PC-9 (cell line): ENCODE measurements at regions not wholly inside any gene's neighbourhood (a gene's known extent, or its start where the extent isn't known, plus 50 kb on each side); places are given as distances from the start of the nearest gene placed in this dataset.

Experiments used
- BruUV-seq: library from RNA; stranded (reverse); fragments of 400-500 nt; replicated peaks from 2 replicates; lab custom pipeline; 2021; lab: Mats Ljungman, UMichigan
- CTCF ChIA-PET: fragments of 300-600 bp; sonication (Branson Sonifier 250); formaldehyde crosslinking; loops from one replicate; lab custom pipeline; 2022; ENCODE audit warnings: antibody characterized with exemption; lab: Charles Lee
- POLR2A ChIA-PET: fragments of 300-600 bp; sonication (Branson Sonifier 250); formaldehyde crosslinking; loops from one replicate; lab custom pipeline; 2022; ENCODE audit warnings: antibody characterized with exemption; ENCODE audit not compliant: unreplicated experiment; lab: Charles Lee
- DNase-seq, 2 experiments: peaks; one replicate each; pipeline versions ENCODE4 v3.0.0 to v3.0.0-alpha.2; 2015 to 2022; ENCODE audit warnings: mixed read lengths in 1 of 2
- H2AFZ ChIP-seq: fragments of 200-600 bp; sonication (generic); 2 replicates; pipeline ENCODE4 v1.8.1; 2017; ENCODE audit warnings: antibody characterized with exemption
- H3F3A ChIP-seq: fragments of 200-600 bp; sonication (generic); 2 replicates; pipeline ENCODE4 v1.8.1; 2017; ENCODE audit warnings: antibody characterized with exemption, mild to moderate bottlenecking, low read depth; ENCODE audit not compliant: insufficient read depth
- H3K27ac ChIP-seq: fragments of 200-600 bp; sonication (generic); 2 replicates; pipeline ENCODE4 v1.6.1; 2016; ENCODE audit warnings: mixed run types
- H3K27me3 ChIP-seq: fragments of 200-600 bp; sonication (generic); 2 replicates; pipeline ENCODE4 v1.6.1; 2016; ENCODE audit warnings: low read depth, mixed run types; ENCODE audit not compliant: insufficient read depth
- H3K36me3 ChIP-seq: fragments of 200-600 bp; sonication (generic); 2 replicates; pipeline ENCODE4 v1.6.1; 2016; ENCODE audit warnings: low read depth, mixed run types
- H3K4me1 ChIP-seq: fragments of 200-600 bp; sonication (generic); replicated peaks from 2 replicates; pipeline ENCODE4 v1.6.1; 2016; ENCODE audit warnings: mixed run types; ENCODE audit not compliant: insufficient read depth
- H3K4me2 ChIP-seq: fragments of 200-600 bp; sonication (generic); 2 replicates; pipeline ENCODE4 v1.6.1; 2017; ENCODE audit warnings: mixed run types
- H3K4me3 ChIP-seq: fragments of 200-600 bp; sonication (generic); 2 replicates; pipeline ENCODE4 v1.6.1; 2016; ENCODE audit warnings: mixed run types
- H3K79me2 ChIP-seq: fragments of 200-600 bp; sonication (generic); 2 replicates; pipeline ENCODE4 v1.6.1; 2017; ENCODE audit warnings: low read depth, mixed run types
- H3K9me2 ChIP-seq: fragments of 200-600 bp; sonication (generic); 2 replicates; pipeline ENCODE4 v1.8.1; 2017; ENCODE audit warnings: mild to moderate bottlenecking; ENCODE audit not compliant: insufficient read depth
- H3K9me3 ChIP-seq: fragments of 200-600 bp; sonication (generic); 2 replicates; pipeline ENCODE4 v1.8.1; 2016; ENCODE audit warnings: low read depth; ENCODE audit not compliant: insufficient read depth
- H4K20me1 ChIP-seq: fragments of 200-600 bp; sonication (generic); 2 replicates; pipeline ENCODE4 v1.8.1; 2017; ENCODE audit not compliant: insufficient read depth
- EZH2 ChIP-seq: fragments of 200-600 bp; sonication (generic); IDR thresholded peaks from 2 replicates; pipeline ENCODE4 v1.8.0; 2017; ENCODE audit warnings: antibody characterized with exemption, low read depth
- intact Hi-C: fragments of 100-400 bp; cut with micrococcal nuclease; formaldehyde crosslinking; loops from one replicate; pipeline ENCODE4 v1.10.0; 2022; ENCODE audit not compliant: unreplicated experiment
- TF ChIP-seq, protein P1 (sequence below): fragments of 200-600 bp; sonication (generic); conservative IDR thresholded peaks from 2 replicates; pipeline ENCODE4 v1.6.1; 2017; ENCODE audit warnings: mixed run types, antibody characterized with exemption, mild to moderate bottlenecking, moderate library complexity

DNA sequence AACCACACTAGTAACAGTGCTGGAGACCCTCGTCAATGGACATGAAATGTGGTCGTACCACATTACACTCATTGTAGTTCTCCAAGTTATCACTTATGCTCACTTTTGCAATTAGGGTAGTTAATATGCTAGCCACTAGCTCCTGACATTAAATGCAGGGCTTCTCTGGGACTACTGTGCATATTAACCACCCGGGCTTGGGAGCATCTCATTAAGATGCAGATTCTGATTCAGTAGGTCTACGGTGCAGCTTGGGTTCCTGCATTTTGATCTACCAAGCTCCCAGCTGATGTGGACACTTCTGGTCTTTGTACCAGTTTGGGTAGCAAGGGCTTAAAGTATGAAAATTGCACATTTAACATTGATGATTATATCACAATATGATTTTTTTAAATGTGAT, 98.0 kb downstream of the ZFP64 start:
- BruUV-seq = no TSS peak
- Histone ChIP-seq H4K20me1 (no peaks in the 10 kb centered on the region), H3K4me2 (no peak overlapping the region), H3K27me3 (no peaks in the 10 kb centered on the region), H3K36me3 (peaks cover 2% of the 10 kb centered on the region), H3K4me1 (no peaks in the 10 kb centered on the region), H3F3A (peaks cover 13% of the 10 kb centered on the region; the same call in 1 of the 2 replicates), H3K79me2 (no peaks in the 10 kb centered on the region), H3K27ac (no peak overlapping the region), H3K9me2 (no peaks in the 10 kb centered on the region), H3K9me3 (peaks cover 1% of the 10 kb centered on the region; the same call in 1 of the 2 replicates), H2AFZ (no peak overlapping the region), H3K4me3 (no peak overlapping the region)
- TF ChIP-seq EZH2 = no peak
- TF ChIP-seq, protein P1, sequence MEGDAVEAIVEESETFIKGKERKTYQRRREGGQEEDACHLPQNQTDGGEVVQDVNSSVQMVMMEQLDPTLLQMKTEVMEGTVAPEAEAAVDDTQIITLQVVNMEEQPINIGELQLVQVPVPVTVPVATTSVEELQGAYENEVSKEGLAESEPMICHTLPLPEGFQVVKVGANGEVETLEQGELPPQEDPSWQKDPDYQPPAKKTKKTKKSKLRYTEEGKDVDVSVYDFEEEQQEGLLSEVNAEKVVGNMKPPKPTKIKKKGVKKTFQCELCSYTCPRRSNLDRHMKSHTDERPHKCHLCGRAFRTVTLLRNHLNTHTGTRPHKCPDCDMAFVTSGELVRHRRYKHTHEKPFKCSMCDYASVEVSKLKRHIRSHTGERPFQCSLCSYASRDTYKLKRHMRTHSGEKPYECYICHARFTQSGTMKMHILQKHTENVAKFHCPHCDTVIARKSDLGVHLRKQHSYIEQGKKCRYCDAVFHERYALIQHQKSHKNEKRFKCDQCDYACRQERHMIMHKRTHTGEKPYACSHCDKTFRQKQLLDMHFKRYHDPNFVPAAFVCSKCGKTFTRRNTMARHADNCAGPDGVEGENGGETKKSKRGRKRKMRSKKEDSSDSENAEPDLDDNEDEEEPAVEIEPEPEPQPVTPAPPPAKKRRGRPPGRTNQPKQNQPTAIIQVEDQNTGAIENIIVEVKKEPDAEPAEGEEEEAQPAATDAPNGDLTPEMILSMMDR = no peak
- CTCF ChIA-PET = no interaction called here
- DNase-seq = no peak
- intact Hi-C loops = no loop called here
- POLR2A ChIA-PET = no interaction called here

GRCh38 chr20:52090035-52090434, 101.5 kb downstream of the ZFP64 start:
- H3K79me2 ChIP-seq = no peaks in the 10 kb centered on the region

GRCh38 chr20:52087471-52087870, 104.1 kb downstream of the ZFP64 start:
- POLR2A ChIA-PET = no interaction called here
- no TSS peak for BruUV-seq
- H3K36me3 ChIP-seq = peaks cover 47% of the 10 kb centered on the region

More at GRCh38 chr20:52090035-52090434, 101.5 kb downstream of the ZFP64 start:
- no peak for TF ChIP-seq EZH2
- TF ChIP-seq, protein P1 = no peak
- Histone ChIP-seq H3K9me2 (no peaks in the 10 kb centered on the region), H2AFZ (no peak overlapping the region), H4K20me1 (no peaks in the 10 kb centered on the region), H3K4me1 (no peaks in the 10 kb centered on the region), H3K27ac (no peak overlapping the region), H3K4me3 (no peak overlapping the region), H3K4me2 (no peak overlapping the region), H3K9me3 (peaks cover 23% of the 10 kb centered on the region), H3F3A (peaks cover 22% of the 10 kb centered on the region; the same call in 1 of the 2 replicates), H3K27me3 (no peaks in the 10 kb centered on the region), H3K36me3 (peaks cover 33% of the 10 kb centered on the region)
- intact Hi-C loops = no loop called here
- CTCF ChIA-PET = no interaction called here
- POLR2A ChIA-PET = interaction anchor here (0.7 kb wide), 1 partner anchor 54 kb away, joined by 3 read pairs; no protein-coding TSS in a partner anchor
- DNase-seq = no peak
- BruUV-seq = no TSS peak

More at GRCh38 chr20:52087471-52087870, 104.1 kb downstream of the ZFP64 start:
- Histone ChIP-seq H3K27me3 (no peaks in the 10 kb centered on the region), H3K9me3 (peaks cover 23% of the 10 kb centered on the region), H3K79me2 (no peaks in the 10 kb centered on the region), H4K20me1 (no peaks in the 10 kb centered on the region), H3K4me3 (no peak overlapping the region), H3K9me2 (no peaks in the 10 kb centered on the region), H3K27ac (no peak overlapping the region), H3K4me2 (no peak overlapping the region), H2AFZ (no peak overlapping the region), H3F3A (peaks cover 19% of the 10 kb centered on the region; the same call in 1 of the 2 replicates), H3K4me1 (peaks cover 10% of the 10 kb centered on the region)
- TF ChIP-seq, protein P1 = no peak
- TF ChIP-seq EZH2 = no peak
- DNase-seq = no peak
- CTCF ChIA-PET = no interaction called here
- intact Hi-C loops = no loop called here
